ENCODE measurements at regions not wholly inside any gene's neighbourhood (a gene's known extent, or its start where the extent isn't known, plus 50 kb on each side); places are given as distances from the start of the nearest gene placed in this dataset.

- H3K4me1 ChIP-seq (ENCODE audit: low read length): no peaks in the 10 kb centered on the region
- no peaks in the 10 kb centered on the region for H3K9me3 ChIP-seq (replicated peaks; ENCODE audit: insufficient read depth, low read length)
- no peaks in the 10 kb centered on the region for H3F3A ChIP-seq (ENCODE audit: insufficient read depth, low read length)
- H2AFZ ChIP-seq (ENCODE audit: low read length): no peak overlapping the region
- no peaks in the 10 kb centered on the region for H3K36me3 ChIP-seq (replicated peaks; ENCODE audit: insufficient read depth, low read length)
- TF ChIP-seq CTCF (IDR thresholded peaks at IDR 0.05; ENCODE audit: low read length): no peak
- TF ChIP-seq EZH2phosphoT487 (IDR thresholded peaks at IDR 0.05; ENCODE audit: low read length): no peak
- no peak for TF ChIP-seq EZH2 (optimal IDR thresholded peaks at IDR 0.05; ENCODE audit: low read depth, low read length)
- no peak for DNase-seq
- no peak overlapping the region for H3K9ac ChIP-seq (ENCODE audit: low read length)
- no peak overlapping the region for H3K4me2 ChIP-seq (ENCODE audit: low read depth, low read length)
- H3K4me3 ChIP-seq (ENCODE audit: low read length): no peak overlapping the region
- H3K27ac ChIP-seq (ENCODE audit: low read length): no peak overlapping the region
- H3K27me3 ChIP-seq (replicated peaks; ENCODE audit: insufficient read depth, low read length): no peaks in the 10 kb centered on the region
- H3K79me2 ChIP-seq (ENCODE audit: low read length): no peaks in the 10 kb centered on the region
- H4K20me1 ChIP-seq (ENCODE audit: insufficient read depth, low read length): no peaks in the 10 kb centered on the region
- no peaks in the 10 kb centered on the region for H3K9me2 ChIP-seq (replicated peaks; ENCODE audit: insufficient read depth, low read length)
Observed at GRCh38 chr2:2573658-2574293, 242.7 kb upstream of the MYT1L start.

DNA sequence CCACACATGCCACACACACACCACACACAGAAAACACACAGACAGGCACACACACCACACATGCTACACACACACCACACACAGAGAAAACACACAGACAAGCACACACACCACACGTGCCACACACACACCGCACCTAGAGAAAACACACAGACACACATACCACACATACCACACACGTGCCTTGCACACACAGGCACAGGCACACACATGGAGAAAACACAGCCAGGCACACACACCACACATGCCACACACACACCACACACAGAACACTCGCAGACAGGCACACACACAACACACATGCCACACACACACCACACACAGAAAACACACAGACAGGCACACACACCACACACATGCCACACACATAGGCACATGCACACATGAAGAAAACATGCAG, 242.1 kb upstream of the MYT1L start:
- no peak overlapping the region for H2AFZ ChIP-seq (ENCODE audit: low read length)
- no peak overlapping the region for H3K4me3 ChIP-seq (ENCODE audit: low read length)
- no peaks in the 10 kb centered on the region for H3F3A ChIP-seq (ENCODE audit: insufficient read depth, low read length)
- no peak overlapping the region for H3K9ac ChIP-seq (ENCODE audit: low read length)
- no peaks in the 10 kb centered on the region for H4K20me1 ChIP-seq (ENCODE audit: insufficient read depth, low read length)
- H3K27me3 ChIP-seq (replicated peaks; ENCODE audit: insufficient read depth, low read length): no peaks in the 10 kb centered on the region
- H3K4me1 ChIP-seq (ENCODE audit: low read length): no peaks in the 10 kb centered on the region
- H3K79me2 ChIP-seq (ENCODE audit: low read length): no peaks in the 10 kb centered on the region
- no peak for DNase-seq
- H3K27ac ChIP-seq (ENCODE audit: low read length): no peak overlapping the region
- no peak for TF ChIP-seq EZH2 (optimal IDR thresholded peaks at IDR 0.05; ENCODE audit: low read depth, low read length)
- no peak for TF ChIP-seq CTCF (IDR thresholded peaks at IDR 0.05; ENCODE audit: low read length)
- no peak for TF ChIP-seq EZH2phosphoT487 (IDR thresholded peaks at IDR 0.05; ENCODE audit: low read length)
- no peak overlapping the region for H3K4me2 ChIP-seq (ENCODE audit: low read depth, low read length)
- H3K9me3 ChIP-seq (replicated peaks; ENCODE audit: insufficient read depth, low read length): no peaks in the 10 kb centered on the region
- H3K9me2 ChIP-seq (replicated peaks; ENCODE audit: insufficient read depth, low read length): no peaks in the 10 kb centered on the region
- H3K36me3 ChIP-seq (replicated peaks; ENCODE audit: insufficient read depth, low read length): no peaks in the 10 kb centered on the region

- Histone ChIP-seq H3K36me3 (replicated peaks; ENCODE audit: insufficient read depth, low read length) (no peaks in the 10 kb centered on the region), H4K20me1 (ENCODE audit: insufficient read depth, low read length) (no peaks in the 10 kb centered on the region), H3K79me2 (ENCODE audit: low read length) (no peaks in the 10 kb centered on the region), H3K9me2 (replicated peaks; ENCODE audit: insufficient read depth, low read length) (no peaks in the 10 kb centered on the region), H3K4me1 (ENCODE audit: low read length) (no peaks in the 10 kb centered on the region), H2AFZ (ENCODE audit: low read length) (no peak overlapping the region), H3K4me2 (ENCODE audit: low read depth, low read length) (no peak overlapping the region), H3K27me3 (replicated peaks; ENCODE audit: insufficient read depth, low read length) (no peaks in the 10 kb centered on the region), H3K9me3 (replicated peaks; ENCODE audit: insufficient read depth, low read length) (no peaks in the 10 kb centered on the region), H3K27ac (ENCODE audit: low read length) (no peak overlapping the region), H3K4me3 (ENCODE audit: low read length) (no peak overlapping the region), H3F3A (ENCODE audit: insufficient read depth, low read length) (no peaks in the 10 kb centered on the region), H3K9ac (ENCODE audit: low read length) (no peak overlapping the region)
- no peak for DNase-seq
- no peak for TF ChIP-seq EZH2 (optimal IDR thresholded peaks at IDR 0.05; ENCODE audit: low read depth, low read length)
- TF ChIP-seq EZH2phosphoT487 (IDR thresholded peaks at IDR 0.05; ENCODE audit: low read length): no peak
- no peak for TF ChIP-seq CTCF (IDR thresholded peaks at IDR 0.05; ENCODE audit: low read length)
Observed at GRCh38 chr2:2572393-2573204, 241.5 kb upstream of the MYT1L start.

Data from MM.1S (cell line).